ENCODE measurements at regions not wholly inside any gene's neighbourhood (a gene's known extent, or its start where the extent isn't known, plus 50 kb on each side); places are given as distances from the start of the nearest gene placed in this dataset.

DNA sequence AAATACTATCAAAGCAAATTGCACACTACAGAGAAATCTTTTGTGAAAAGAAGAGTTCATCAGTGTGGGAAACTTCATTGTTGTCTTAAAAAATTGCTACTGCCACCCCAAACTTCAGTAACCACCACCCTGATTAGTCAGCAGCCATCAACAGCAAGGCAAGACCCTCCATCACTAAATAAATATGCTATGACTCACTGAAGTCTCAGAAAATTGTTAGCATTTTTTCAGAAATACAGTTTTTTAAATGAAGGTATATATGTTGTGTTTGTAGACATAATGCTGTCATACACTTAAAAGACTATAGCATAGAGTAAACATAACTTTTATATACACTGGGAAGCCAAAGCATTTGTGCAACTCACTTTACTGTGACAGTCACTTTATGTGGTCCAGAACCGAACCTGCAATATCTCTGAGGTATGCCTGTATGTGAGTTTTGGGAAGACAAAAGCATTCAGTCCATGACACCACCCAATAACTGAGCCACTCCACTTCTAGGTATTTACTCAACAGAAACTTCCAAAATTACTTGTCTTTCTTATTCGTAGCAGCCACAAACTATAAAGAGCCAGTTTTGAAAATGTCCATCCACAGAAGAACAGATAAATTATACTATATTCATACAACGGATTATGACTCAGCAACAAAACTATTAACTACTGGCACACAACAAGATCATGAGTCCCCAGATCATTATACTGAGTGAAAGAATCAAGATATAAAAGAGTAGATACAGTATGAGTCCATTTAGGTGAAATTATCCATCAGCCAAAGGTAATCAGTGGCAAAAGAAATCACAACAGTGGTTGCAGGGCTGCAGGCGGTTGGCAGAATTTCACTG, 649.6 kb downstream of the BCL11B start:
- no peak for DNase-seq

DNA sequence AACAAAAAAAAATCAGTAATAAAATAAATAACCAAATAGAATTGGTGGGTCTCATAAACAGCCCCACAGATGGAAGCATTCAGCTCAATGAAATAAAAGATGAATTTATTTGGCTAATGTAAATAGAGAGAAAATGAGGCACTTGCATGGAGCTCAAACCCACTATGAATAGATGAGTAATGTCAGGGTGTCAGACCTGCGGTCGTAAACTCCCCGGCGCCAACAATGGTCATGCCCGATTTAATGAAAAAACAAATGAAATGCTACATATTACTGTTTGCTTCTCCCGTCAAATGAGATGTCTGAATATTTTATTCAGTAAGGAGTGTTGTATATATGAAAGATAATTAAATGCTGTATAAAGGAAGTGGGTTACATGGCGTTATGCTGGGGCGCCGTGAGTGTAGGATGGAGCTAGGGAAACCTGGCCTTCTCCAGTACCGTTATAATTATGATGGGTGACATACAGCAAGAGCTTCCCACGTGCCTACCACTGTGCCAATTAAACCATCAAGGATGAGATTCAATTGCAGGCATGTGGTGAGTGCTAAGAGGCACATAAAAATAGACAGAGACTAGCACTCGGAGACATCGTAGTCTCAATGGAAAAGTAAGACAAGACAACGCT, 648.1 kb downstream of the BCL11B start:
- DNase-seq = no peak

DNA sequence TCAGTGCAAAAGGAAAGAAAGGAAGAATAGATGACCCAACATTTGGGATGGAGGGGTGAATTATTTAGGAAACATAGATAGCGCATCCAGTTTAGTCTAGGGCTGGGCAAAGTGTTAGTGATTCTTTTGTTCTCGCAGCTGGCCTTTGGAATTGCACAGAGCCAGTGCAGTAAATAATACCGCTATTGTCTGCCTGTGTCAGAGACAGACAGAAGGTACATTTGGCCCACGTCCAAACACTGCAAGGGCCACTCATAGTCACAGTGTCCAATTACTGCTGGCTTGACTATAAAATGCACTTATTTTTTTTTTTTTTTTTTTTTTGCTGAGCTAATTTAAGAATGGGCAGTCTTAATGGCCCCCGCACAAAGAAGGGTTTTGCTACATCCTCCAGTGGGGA, 638.6 kb downstream of the BCL11B start:
- DNase-seq = peak; percentile 95

DNA sequence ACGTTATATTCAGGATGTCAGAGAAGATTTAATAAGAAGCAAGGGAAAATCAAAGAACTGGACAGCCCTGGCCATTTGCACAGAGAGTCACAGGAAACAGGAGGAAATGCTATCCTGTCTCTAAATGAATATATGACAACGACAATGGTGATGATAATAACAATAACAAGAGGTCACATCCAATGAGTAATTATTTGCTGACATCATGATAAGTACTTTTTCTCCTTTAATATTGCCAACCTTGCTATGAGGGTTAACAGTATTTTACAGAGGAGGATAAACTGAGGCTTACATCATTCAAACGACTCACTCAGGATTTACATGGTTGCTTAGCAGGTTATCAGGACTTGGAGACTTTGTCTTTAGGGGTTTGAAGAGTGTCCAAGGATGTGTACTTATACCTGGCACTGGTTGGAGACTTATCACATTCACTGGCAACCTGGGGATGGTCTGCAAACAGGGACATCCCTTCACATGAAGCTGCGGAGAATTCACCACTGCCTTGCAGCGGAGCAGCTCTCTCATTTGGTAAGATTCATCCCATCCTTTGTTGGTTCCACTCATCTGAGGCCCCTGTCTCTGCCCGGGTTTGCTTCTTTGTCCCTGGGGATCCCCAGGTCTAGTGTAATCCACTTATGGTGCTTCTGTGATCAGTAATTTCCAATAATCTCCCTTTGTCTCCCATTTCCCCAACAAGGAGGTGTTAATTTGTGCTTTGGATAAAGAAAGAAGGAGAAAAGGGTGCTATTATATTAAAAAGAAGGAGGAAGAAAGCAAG, 637.8 kb downstream of the BCL11B start:
- no peak for DNase-seq

DNA sequence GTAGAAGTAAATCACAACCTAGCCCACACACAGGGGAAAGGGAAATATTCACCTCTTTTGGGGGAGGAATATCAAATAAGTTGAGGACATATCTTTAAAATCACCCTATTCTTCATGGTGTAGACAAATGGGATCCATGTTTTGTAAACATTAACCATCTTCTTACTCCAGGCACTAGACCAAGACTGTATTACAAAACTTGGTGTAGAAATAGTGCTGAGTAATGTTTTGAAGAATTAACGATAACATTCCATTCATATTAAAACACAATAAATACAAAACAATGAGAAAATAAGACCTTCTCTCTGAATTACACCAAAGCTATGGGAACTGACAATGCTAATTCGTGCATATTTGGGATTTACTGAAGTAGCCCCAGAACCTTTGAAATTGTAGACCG, 633.6 kb downstream of the BCL11B start:
- no peak for DNase-seq

DNA sequence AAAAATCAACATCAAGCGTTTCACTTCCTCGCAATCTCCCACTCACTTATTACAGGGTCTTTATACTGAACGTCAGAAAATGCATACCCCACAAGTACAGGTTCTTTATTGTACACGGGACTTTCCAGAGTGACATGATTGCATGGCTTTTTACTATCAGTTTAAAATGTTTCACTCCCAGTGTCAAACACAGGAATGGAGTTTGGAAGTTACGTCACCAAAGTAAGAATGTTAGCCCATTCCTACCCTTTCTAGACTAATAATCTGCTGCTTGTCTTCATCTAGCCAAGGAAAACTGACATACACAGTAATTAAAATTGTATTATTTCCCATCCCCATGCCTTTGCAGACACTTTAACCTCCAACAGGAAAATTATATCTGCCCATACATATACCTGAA, 624.2 kb downstream of the BCL11B start:
- DNase-seq = no peak

DNA sequence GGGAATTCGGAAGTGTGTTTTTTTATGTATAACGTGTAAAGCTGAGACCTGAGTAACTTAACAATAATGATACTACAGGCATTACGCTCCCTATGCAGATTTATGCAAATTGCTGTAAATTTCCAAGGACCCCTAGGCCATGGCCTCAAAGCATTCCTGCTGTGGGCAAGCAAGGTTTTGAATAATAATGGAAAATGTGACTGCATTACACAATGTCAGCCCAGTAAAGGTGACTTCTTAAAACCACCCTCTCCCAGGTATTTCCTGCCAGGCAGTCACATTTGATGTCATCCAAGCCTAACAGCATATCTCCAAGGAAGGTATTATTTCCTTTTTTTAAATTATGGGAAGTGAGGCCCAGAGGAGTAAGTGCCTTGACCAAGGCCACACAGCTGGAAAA, 621.0 kb downstream of the BCL11B start:
- no peak for DNase-seq

DNA sequence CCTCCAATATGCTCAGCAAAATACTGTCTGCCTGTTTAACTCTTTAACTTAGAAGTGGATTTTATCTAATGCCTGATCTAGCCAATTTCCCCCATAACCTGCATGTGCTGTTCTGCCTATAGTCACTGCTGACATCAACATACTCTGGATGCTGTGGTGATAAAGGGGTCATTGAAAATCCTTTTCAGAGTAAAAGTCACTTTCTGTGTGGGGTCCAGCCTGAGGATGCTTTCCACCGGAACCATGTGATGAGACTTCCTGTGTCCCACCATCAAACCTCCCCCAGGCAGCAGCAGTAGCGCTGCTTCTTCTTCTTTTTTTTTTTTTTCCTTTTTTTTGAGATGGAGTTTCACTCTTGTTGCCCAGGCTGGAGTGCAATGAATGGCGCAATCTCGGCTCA, 607.0 kb downstream of the BCL11B start:
- no peak for DNase-seq

DNA sequence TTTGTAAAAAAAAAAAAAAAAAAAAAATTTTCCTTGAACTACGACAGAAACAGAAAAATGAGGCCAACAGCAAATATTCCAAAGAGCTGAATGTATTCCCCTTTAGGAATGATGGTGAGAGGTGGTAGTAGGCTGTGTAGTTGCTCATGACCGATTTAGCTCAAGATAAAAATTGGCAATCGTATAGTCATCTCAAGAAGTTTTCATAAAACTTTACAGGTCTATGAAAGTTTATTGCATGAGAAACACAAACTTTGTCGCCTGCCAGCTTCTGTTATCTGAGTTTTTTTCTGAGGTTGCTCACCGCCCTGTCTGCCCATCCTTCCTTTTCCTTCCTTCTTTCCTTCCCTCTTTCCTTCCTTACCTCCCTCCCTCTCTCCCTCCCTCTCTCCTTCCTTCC, 605.5 kb downstream of the BCL11B start:
- no peak for DNase-seq

DNA sequence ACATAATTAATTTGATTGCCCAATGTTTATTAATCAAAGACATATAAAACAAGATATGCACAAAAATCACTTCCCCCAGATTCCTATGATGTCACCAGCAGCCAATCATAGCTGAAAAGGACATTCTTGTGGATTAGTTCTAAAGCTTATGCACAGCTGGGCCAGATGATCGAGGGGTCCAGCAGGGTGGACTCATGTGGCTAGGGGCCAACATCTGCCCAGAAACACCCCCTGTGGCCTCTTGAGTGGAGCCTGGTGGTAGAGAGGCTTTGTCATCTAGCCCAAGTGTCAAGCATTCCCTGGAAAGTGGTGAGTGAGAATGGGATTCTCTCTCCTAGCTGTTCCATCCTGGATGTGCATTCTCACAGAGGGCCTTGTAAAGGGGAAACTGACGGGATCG, 590.0 kb downstream of the BCL11B start:
- DNase-seq = no peak

DNA sequence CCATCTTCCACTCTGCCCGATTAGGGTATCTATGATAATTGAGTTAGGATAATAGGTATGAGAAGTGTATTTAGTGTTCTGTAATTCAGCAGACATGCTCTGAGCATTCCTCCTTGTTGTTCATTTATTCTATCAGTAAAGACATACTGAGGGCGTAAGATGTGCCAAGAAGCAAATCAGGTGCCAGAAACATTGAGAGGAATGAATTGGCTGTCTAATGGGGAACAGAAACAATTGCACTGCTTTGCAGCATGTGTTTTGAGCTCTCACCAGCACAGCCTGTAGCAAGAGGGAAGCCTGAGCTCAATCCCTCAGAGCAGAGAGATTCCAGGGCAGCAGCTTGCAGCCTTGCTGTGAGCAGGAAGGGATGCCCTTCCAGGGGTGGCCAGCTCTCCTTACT, 589.3 kb downstream of the BCL11B start:
- no peak for DNase-seq

DNA sequence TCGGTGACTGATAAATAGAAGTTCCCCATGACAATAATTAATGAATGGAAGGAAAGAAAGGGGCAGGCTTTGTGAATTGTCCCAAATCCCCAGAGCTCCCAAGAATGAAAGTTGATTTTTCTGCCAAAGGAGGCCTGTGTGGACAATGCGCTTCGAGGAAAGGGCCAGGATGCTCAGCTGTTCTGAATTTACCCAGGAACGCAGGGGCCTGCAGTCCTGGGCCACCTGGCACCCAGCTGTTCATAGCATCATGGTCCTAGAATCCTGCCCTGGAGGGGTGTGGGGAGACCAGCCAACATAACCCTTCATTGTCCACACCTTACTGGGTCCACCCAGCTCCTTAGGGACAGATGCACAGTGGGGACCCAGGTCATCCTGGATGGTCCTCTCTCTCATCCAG, 587.5 kb downstream of the BCL11B start:
- DNase-seq = no peak

DNA sequence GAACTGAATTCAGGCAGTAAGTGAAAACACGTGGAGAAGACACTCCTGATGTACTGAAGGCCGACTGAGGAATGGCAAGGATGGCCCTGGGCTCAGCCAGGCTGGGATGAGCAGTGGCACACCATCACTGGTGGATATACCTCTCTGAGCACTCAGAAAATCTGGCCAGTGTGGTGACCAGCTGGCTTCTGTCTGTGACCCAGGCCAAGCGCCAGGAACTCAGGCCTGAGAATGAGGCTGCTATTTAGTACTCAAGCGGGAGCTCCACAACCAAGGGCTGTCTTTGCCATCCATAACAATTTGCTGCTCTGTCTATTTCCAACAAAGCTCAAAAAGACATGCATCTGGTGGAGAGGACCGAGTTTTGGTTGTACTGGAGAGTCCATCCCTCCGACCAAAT, 586.3 kb downstream of the BCL11B start:
- DNase-seq = no peak

DNA sequence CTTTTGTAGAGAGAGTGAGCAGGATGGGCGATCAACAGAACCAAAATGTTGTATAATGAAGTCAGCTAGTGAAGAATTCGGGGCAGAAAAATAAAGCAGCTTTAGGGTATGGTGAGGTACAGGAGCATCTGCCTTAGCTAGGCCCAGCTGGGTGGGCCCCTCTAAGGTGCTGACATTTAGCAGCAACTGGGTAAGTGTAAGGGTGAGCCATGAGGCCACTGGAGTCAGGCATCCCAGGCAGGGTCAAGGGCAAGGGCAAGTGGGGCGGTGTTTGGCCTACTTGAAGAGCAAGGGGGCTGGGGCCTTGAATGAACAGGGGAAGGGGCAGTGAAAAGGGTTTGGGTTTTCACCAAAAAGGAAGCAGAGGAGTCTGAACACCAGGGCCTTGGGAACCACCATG, 583.6 kb downstream of the BCL11B start:
- no peak for DNase-seq

DNA sequence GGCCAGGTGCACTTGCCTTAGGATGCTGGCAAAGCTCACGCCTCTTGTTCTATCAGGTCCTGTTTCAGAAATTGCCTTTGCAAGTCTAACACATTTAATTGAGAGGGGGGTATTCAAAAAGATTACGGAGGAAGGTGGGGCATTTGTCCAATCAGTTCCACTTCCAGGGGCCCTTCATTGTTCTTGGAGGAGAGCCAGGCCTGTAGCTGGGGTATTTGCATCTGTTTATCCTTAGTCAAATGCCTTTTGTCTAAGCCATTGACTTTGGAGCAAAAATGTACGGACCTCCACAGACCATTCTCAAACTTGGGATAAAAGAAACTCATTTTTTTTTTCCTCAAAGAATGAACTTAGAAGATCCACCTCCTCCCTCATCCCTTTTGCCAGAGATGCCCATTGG, 582.0 kb downstream of the BCL11B start:
- no peak for DNase-seq

DNA sequence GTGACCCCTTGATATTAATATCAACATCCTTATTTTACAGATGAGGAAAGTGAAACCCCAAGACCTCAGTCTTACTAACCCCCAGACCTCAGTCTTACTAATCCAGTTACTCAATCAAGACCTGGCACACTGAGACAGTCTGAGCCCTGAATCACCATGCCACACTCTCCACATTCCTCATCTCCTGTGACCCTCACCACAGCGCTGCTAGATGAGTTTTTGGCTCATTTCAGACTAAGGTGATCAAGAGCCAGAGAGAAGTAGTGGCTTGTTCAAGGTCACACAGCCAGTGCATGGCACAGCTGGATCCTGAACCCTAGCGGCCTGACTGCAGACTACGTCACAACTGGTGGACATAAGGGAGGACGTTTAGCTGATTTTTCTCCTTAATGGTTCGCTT, 579.2 kb downstream of the BCL11B start:
- DNase-seq = no peak

DNA sequence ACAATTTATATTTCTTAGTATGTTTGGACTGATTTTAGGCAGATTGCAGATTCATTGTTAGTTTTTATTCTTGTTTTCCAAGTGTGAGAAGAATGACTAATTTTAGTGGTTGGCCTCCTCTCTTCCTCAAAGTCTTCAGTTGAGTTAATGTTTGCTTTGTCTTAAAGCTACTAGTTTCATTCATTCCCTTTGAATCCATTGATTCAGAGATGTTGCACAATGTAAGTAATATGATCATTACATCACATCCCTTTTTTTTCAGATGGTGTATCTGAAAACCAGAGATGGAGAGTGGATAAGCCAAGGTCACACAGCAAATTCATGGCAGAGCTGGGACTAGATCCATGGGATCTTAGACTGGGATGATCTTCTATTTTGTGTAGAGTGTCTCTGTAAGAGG, 577.5 kb downstream of the BCL11B start:
- no peak for DNase-seq

DNA sequence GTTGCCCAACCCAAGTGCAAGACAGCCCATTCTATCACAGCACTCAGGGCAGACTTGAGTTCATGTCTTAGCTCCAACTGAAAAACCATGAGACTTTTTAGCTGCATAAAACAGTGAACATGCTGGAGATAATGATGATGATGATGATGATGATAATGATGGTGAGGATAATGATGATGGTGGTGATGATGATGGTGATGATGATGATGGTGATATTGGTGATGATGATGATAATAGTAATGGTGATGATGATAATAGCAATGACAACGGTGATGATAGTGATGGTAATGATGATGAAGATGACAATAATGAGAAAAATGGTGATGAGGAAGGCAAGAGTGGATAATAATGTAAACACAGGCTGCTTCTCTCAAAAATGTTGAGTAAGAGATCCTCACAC, 576.2 kb downstream of the BCL11B start:
- DNase-seq = no peak

DNA sequence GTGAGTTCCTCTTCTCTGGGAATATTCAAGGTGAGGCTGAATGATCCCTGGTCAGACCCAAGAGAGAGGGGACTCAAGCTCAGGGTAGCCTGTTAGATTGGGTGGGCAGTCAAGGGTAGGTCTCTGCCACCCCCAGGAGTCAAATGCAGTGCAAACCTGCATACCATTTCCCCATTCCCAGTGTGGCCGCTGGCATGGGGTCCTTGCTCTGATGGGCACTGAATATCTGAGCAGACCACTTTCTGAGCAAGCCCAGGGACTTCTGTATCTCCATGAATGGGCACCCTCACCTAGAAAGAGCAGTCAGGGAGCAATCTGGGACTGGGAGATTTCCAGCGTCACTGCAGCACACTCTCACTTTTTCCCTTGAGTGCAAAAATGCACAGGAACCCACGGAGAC, 573.7 kb downstream of the BCL11B start:
- no peak for DNase-seq

DNA sequence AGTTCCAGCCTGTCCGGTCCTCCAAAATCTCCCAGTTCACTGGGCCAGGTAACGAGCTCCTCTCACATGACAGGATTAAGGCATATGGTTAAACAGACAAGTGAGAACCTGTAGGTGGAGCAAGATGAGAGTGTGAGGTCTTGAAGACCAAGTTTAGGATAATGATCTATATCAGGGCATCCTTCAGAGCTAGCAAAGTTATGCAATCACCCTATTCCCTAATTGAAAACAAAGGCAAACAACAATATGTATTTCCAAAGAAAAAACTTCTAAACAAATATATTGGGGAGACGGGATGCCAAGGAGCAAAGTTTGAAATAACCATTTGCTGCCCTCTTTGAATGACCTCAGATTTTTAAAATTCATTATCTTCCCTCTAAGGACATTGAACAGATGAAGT, 571.2 kb downstream of the BCL11B start:
- no peak for DNase-seq

DNA sequence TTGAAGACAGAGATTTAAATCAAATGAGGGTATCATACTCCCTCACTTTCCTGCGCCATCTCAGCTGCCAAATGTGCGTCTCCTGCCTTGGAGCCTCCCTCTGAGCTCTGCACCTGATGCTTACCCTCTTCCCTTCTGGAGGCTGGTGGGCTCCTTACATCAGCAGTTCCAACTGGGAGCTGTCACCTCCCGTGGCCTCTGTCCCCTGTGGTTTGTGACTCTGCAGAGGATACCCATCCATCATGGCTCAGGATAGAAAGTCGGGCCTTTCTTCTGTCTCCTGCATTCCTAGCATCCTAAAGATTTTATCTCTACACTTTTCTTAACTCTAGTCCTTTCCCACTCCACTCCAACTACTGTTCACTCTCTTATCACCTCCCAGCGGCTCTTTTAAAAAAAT, 570.6 kb downstream of the BCL11B start:
- no peak for DNase-seq

DNA sequence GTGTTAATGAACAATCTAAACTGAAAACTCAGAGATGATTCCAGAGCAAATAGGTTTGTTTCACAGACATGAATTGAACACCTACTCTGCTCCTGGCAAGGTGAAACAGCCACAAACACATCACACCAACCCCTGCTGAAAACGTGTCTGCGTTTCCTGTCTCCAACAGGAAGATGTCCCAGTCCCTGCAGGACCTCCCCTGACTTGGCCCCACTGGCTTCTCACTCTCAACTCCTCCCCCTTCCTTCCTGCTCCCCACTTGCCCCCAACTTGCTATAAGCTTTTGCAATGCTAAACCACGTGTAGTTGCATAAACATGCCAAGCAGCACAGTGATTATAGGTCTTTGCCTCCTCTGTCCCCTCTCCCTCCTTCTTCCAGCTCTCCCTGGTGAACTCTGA, 567.6 kb downstream of the BCL11B start:
- no peak for DNase-seq

DNA sequence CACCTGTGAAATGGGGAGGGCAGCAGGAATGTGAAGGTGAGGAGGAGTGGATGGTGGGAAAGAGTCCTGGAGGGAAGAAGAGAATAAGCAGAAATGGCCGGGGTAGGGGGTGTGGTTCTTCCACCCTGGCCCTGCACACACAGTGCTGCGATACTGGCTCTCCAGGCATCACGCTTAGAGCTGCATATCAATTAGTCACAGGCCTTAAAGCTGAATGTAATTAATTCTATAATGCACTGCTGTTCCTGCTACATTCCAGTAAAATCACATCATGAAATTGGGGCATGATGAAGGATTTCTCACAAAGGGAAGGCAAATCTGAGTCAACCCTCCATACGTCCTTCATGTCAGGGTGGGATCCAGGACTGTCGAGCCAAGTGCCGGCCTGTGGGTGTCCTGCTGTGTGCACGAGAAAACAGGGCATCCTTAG, 566.1 kb downstream of the BCL11B start:
- DNase-seq = no peak

DNA sequence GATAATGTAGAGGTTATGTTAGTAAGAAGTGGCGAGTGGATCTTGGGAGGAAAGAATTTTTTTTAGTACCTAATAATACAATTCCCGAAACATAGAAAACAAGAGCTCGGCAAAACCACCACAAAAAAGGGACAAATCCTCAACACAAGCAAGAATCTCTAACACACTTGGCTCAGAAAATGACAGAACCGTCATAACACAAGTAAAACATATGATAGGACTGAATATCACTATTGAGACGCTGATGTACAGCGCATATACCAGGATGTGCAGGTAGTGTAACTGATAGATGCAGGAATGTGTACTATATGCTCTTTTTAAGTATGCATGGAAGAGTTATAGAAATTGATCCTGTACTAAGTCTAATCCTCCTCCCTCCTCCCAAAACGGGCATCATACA, 564.5 kb downstream of the BCL11B start:
- no peak for DNase-seq

All from NCI-H2107 (cell line).